Erythroblast (primary cell): ENCODE measurements at regions not wholly inside any gene's neighbourhood (a gene's known extent, or its start where the extent isn't known, plus 50 kb on each side); places are given as distances from the start of the nearest gene placed in this dataset.

Experiments
- DNase-seq, 2 experiments: peaks; one replicate each; lab custom pipeline; 2025; lab: John Stamatoyannopoulos, UW
- GATA1 ChIP-seq: IDR thresholded peaks from 2 replicates; pipeline ENCODE4 v1.6.1; 2011; ENCODE audit warnings: low read depth, mild to moderate bottlenecking, control low read depth, low read length, moderate library complexity
- POLR2A ChIP-seq: IDR thresholded peaks from 2 replicates; pipeline ENCODE4 v1.6.1; 2011; ENCODE audit warnings: mild to moderate bottlenecking, low read length

GRCh38 chr21:38167345-38167744 lies 89.4 kb upstream of the KCNJ15 start:
- no peak for TF ChIP-seq POLR2A
- no peak for TF ChIP-seq GATA1
- DNase-seq: no peak

GRCh38 chr21:38170283-38170682 lies 86.5 kb upstream of the KCNJ15 start:
- peak in 1 of 2 experiments; percentile 1 for DNase-seq
- no peak for TF ChIP-seq POLR2A
- TF ChIP-seq GATA1: no peak

- no peak for DNase-seq
- TF ChIP-seq GATA1 (no peak), POLR2A (no peak)
Observed at GRCh38 chr21:38170704-38171682, 85.8 kb upstream of the KCNJ15 start.

GRCh38 chr21:38171723-38172344 lies 85.0 kb upstream of the KCNJ15 start:
- TF ChIP-seq POLR2A (no peak), GATA1 (no peak)
- DNase-seq: no peak

GRCh38 chr21:38173276-38174035 lies 83.3 kb upstream of the KCNJ15 start:
- TF ChIP-seq GATA1 (no peak), POLR2A (no peak)

GRCh38 chr21:38175306-38175705 lies 81.5 kb upstream of the KCNJ15 start:
- DNase-seq: no peak

More at GRCh38 chr21:38173276-38174035, 83.3 kb upstream of the KCNJ15 start:
- DNase-seq: no peak

GRCh38 chr21:38177919-38178652 lies 78.7 kb upstream of the KCNJ15 start:
- DNase-seq: no peak
- TF ChIP-seq POLR2A (no peak), GATA1 (no peak)

More at GRCh38 chr21:38175306-38175705, 81.5 kb upstream of the KCNJ15 start:
- TF ChIP-seq POLR2A (no peak), GATA1 (no peak)

- no peak for TF ChIP-seq POLR2A
- TF ChIP-seq GATA1: no peak
- DNase-seq: no peak
Observed at GRCh38 chr21:38178653-38179470, 77.9 kb upstream of the KCNJ15 start.

- TF ChIP-seq GATA1: no peak
- no peak for TF ChIP-seq POLR2A
- DNase-seq: no peak
Observed at GRCh38 chr21:38179511-38179910, 77.3 kb upstream of the KCNJ15 start.

GRCh38 chr21:38181096-38181495 lies 75.7 kb upstream of the KCNJ15 start:
- TF ChIP-seq GATA1 (no peak), POLR2A (no peak)
- DNase-seq: no peak

- no peak for DNase-seq
- no peak for TF ChIP-seq GATA1
- no peak for TF ChIP-seq POLR2A
Observed at GRCh38 chr21:38182370-38182985, 74.3 kb upstream of the KCNJ15 start.

GRCh38 chr21:38183961-38184360 lies 72.8 kb upstream of the KCNJ15 start:
- TF ChIP-seq GATA1 (no peak), POLR2A (no peak)
- DNase-seq: no peak
